Stimulated activated CD8-positive, alpha-beta memory T cell treated with anti-CD3 and anti-CD28 coated beads, Interleukin-7, amount 100 ng/mL, for 48 hours (primary cell): ENCODE measurements at regions not wholly inside any gene's neighbourhood (a gene's known extent, or its start where the extent isn't known, plus 50 kb on each side); places are given as distances from the start of the nearest gene placed in this dataset.
"Not testable (repeated sequence)": the region's sequence is repeated elsewhere in the genome, so short reads cannot be mapped to it uniquely, and the experiment has no call there.

Experiments
- DNase-seq, 2 donors: peaks; one replicate each; pipeline ENCODE4 v3.0.0-alpha.2; 2020; ENCODE audit warnings: low read depth in 1 of 2; ENCODE audit errors: extremely low read depth in 1 of 2

GRCh38 chr20:48008850-48009515, 223.7 kb upstream of the SULF2 start:
- DNase-seq: no peak

GRCh38 chr20:48007351-48007750, 222.1 kb upstream of the SULF2 start:
- no peak for DNase-seq

- DNase-seq: no peak
These were observed 221.0 kb upstream of the SULF2 start for GRCh38 chr20:48006036-48006833.

- no peak for DNase-seq
These were observed 217.7 kb upstream of the SULF2 start for GRCh38 chr20:48003021-48003420.

- DNase-seq: no peak
These were observed 217.3 kb upstream of the SULF2 start for GRCh38 chr20:48002517-48002970.

- DNase-seq: no peak
These were observed 213.9 kb upstream of the SULF2 start for GRCh38 chr20:47999166-47999565.

GRCh38 chr20:47998736-47999135, 213.5 kb upstream of the SULF2 start:
- no peak for DNase-seq

GRCh38 chr20:47995661-47996060, 210.4 kb upstream of the SULF2 start:
- DNase-seq: no peak

- DNase-seq: no peak
These were observed 208.5 kb upstream of the SULF2 start for GRCh38 chr20:47993817-47994216.

GRCh38 chr20:47993035-47993755, 207.9 kb upstream of the SULF2 start:
- DNase-seq: no peak

GRCh38 chr20:47991875-47992488, 206.7 kb upstream of the SULF2 start:
- DNase-seq: no peak

- DNase-seq: no peak
These were observed 205.3 kb upstream of the SULF2 start for GRCh38 chr20:47990507-47991150.

- DNase-seq: no peak
These were observed 204.7 kb upstream of the SULF2 start for GRCh38 chr20:47989957-47990356.

GRCh38 chr20:47988676-47989075, 203.4 kb upstream of the SULF2 start:
- no peak for DNase-seq

- DNase-seq: no peak
These were observed 200.0 kb upstream of the SULF2 start for GRCh38 chr20:47985092-47985850.

- DNase-seq: no peak
These were observed 199.2 kb upstream of the SULF2 start for GRCh38 chr20:47984437-47984836.

GRCh38 chr20:47983642-47984041, 198.4 kb upstream of the SULF2 start:
- not testable (repeated sequence) for DNase-seq

GRCh38 chr20:47982574-47983360, 197.5 kb upstream of the SULF2 start:
- no peak for DNase-seq

- no peak for DNase-seq
These were observed 195.9 kb upstream of the SULF2 start for GRCh38 chr20:47981222-47981621.
